ENCODE measurements at regions not wholly inside any gene's neighbourhood (a gene's known extent, or its start where the extent isn't known, plus 50 kb on each side); places are given as distances from the start of the nearest gene placed in this dataset.

DNA sequence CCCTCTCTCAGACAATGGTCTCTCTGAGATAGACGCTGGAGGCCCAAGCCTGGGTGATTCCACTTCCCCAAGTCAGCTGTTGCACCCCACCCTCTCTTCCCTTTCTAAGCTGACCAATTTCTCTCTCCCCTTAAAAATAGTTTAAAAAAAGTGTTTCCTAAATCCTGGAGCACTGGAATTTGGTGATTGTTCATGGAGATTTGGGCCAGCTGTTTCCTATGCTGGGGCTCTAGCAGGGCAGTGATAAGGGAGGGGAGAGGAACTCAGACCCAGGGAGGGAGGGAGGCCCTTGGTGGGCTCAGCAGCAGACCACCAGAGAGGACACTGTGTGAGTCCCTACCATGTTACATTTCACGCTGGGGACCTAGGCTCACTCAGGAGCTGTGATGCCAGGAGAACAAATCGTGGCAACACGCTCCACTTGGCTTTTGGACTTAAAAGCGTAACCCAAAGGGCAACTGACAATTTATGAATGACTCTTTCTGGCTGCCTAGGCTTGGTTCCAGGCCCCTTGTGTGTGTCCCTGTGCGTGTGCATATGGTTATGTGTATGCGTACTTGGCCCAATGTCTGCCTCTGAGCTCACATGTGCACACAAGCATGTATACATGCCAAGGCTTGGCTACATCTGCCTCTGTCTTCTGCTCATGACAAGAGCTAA is 59.8 kb upstream of the INSYN1 start:
- TF ChIP-seq, protein P1, sequence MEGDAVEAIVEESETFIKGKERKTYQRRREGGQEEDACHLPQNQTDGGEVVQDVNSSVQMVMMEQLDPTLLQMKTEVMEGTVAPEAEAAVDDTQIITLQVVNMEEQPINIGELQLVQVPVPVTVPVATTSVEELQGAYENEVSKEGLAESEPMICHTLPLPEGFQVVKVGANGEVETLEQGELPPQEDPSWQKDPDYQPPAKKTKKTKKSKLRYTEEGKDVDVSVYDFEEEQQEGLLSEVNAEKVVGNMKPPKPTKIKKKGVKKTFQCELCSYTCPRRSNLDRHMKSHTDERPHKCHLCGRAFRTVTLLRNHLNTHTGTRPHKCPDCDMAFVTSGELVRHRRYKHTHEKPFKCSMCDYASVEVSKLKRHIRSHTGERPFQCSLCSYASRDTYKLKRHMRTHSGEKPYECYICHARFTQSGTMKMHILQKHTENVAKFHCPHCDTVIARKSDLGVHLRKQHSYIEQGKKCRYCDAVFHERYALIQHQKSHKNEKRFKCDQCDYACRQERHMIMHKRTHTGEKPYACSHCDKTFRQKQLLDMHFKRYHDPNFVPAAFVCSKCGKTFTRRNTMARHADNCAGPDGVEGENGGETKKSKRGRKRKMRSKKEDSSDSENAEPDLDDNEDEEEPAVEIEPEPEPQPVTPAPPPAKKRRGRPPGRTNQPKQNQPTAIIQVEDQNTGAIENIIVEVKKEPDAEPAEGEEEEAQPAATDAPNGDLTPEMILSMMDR (conservative IDR thresholded peaks at IDR 0.05; ENCODE audit: low read length): no peak
- TF ChIP-seq EZH2phosphoT487 (IDR thresholded peaks at IDR 0.05; ENCODE audit: borderline replicate concordance, low read depth, low read length): no peak

Measured in OCI-LY7 (cell line).